Caco-2 (cell line): ENCODE measurements at regions not wholly inside any gene's neighbourhood (a gene's known extent, or its start where the extent isn't known, plus 50 kb on each side); places are given as distances from the start of the nearest gene placed in this dataset.

ENCODE experiments used
- BruUV-seq: library from RNA; stranded (reverse); fragments of 400-500 nt; replicated peaks from 2 replicates; lab custom pipeline; 2021; lab: Mats Ljungman, UMichigan
- CTCF ChIA-PET: fragments of 300-600 bp; sonication (Branson Sonifier 250); formaldehyde crosslinking; loops from one replicate; lab custom pipeline; 2022; ENCODE audit warnings: antibody characterized with exemption; lab: Charles Lee
- POLR2A ChIA-PET: fragments of 300-600 bp; sonication (Branson Sonifier 250); formaldehyde crosslinking; loops from one replicate; lab custom pipeline; 2022; ENCODE audit warnings: antibody characterized with exemption; lab: Charles Lee
- DNase-seq, 2 experiments: peaks; one replicate each; pipeline versions ENCODE4 v3.0.0 to v3.0.0-alpha.2; 2020 to 2022
- H3K27me3 ChIP-seq: replicated peaks from 2 replicates; pipeline ENCODE4 v1.6.0; 2011; ENCODE audit warnings: low read length; ENCODE audit not compliant: control insufficient read depth, insufficient read depth
- H3K36me3 ChIP-seq: 2 replicates; pipeline ENCODE4 v1.5.1; 2011; ENCODE audit warnings: low read length; ENCODE audit not compliant: control insufficient read depth, insufficient read depth
- H3K4me1 ChIP-seq: fragments of 250-450 bp; sonication (Bioruptor Pico); 2 replicates; pipeline ENCODE4 v1.5.1; 2020; ENCODE audit warnings: mild to moderate bottlenecking
- H3K4me3 ChIP-seq: 2 replicates; pipeline ENCODE4 v1.5.1; 2011; ENCODE audit warnings: low read depth, mild to moderate bottlenecking, control low read depth, low read length
- H3K9me3 ChIP-seq: fragments of 250-450 bp; sonication (Bioruptor Pico); 2 replicates; pipeline ENCODE4 v1.5.1; 2020; ENCODE audit warnings: mild to moderate bottlenecking, moderate library complexity
- H3K27ac Mint-ChIP-seq: one replicate; pipeline ENCODE4 v1.8.0; 2022; ENCODE audit warnings: mixed read lengths; ENCODE audit not compliant: unreplicated experiment
- H3K27me3 Mint-ChIP-seq: one replicate; pipeline ENCODE4 v1.8.0; 2022; ENCODE audit warnings: mixed read lengths; ENCODE audit not compliant: insufficient read depth, unreplicated experiment
- H3K36me3 Mint-ChIP-seq: one replicate; pipeline ENCODE4 v1.8.0; 2022; ENCODE audit warnings: mild to moderate bottlenecking, mixed read lengths; ENCODE audit not compliant: insufficient read depth, unreplicated experiment
- H3K4me1 Mint-ChIP-seq: one replicate; pipeline ENCODE4 v1.8.0; 2022; ENCODE audit warnings: low read depth, mixed read lengths; ENCODE audit not compliant: unreplicated experiment
- H3K4me3 Mint-ChIP-seq: one replicate; pipeline ENCODE4 v1.8.0; 2022; ENCODE audit warnings: mild to moderate bottlenecking, moderate library complexity, mixed read lengths; ENCODE audit not compliant: unreplicated experiment
- H3K9me3 Mint-ChIP-seq: one replicate; pipeline ENCODE4 v1.8.0; 2022; ENCODE audit warnings: mixed read lengths; ENCODE audit not compliant: unreplicated experiment
- CTCF ChIP-seq, 2 experiments: fragments of 200-600 bp in 1 of 2; IDR thresholded peaks; 1 replicate in 1 of 2; 2 replicates in 1 of 2; pipeline versions ENCODE4 v1.5.1 to v1.8.0; 2011 to 2022; ENCODE audit warnings: antibody characterized with exemption in 1 of 2, control low read depth in 1 of 2, inconsistent platforms in 1 of 2, low read depth in 1 of 2, low read length in 1 of 2, mild to moderate bottlenecking in 1 of 2, moderate library complexity in 1 of 2; ENCODE audit not compliant: insufficient read depth in 1 of 2, severe bottlenecking in 1 of 2, unreplicated experiment in 1 of 2
- intact Hi-C: fragments of 100-400 bp; cut with micrococcal nuclease; formaldehyde crosslinking; loops from one replicate; pipeline ENCODE4 v1.10.0; 2022; ENCODE audit not compliant: unreplicated experiment

GRCh38 chr13:89066868-89067466 is 1395.8 kb downstream of the SLITRK5 start:
- intact Hi-C loops, result loop anchor here (1.0 to 5.0 kb wide), 4 partner anchors 628 to 998 kb away; no protein-coding TSS in a partner anchor
- H3K4me3 Mint-ChIP-seq, result no peak overlapping the region
- Histone ChIP-seq H3K27me3 (no peaks in the 10 kb centered on the region), H3K4me3 (no peak overlapping the region), H3K36me3 (no peaks in the 10 kb centered on the region), H3K9me3 (no peaks in the 10 kb centered on the region), H3K4me1 (no peaks in the 10 kb centered on the region)
- ChIA-PET CTCF (no interaction called here), POLR2A (no interaction called here)
- DNase-seq, result peak; percentile 32 to 61
- no peaks in the 10 kb centered on the region for H3K4me1 Mint-ChIP-seq
- no peaks in the 10 kb centered on the region for H3K36me3 Mint-ChIP-seq
- no peaks in the 10 kb centered on the region for H3K9me3 Mint-ChIP-seq
- H3K27ac Mint-ChIP-seq, result no peak overlapping the region
- TF ChIP-seq CTCF (IDR thresholded peaks at IDR 0.05; ENCODE audit: insufficient read depth in 1 of 2, low read depth in 1 of 2, low read length in 1 of 2, severe bottlenecking in 1 of 2, unreplicated experiment in 1 of 2), result peak; percentile 45 to 60
- no peaks in the 10 kb centered on the region for H3K27me3 Mint-ChIP-seq
- no TSS peak for BruUV-seq

GRCh38 chr13:89072979-89073378 is 1401.8 kb downstream of the SLITRK5 start:
- no peaks in the 10 kb centered on the region for H3K36me3 Mint-ChIP-seq
- no TSS peak for BruUV-seq
- Histone ChIP-seq H3K4me1 (no peaks in the 10 kb centered on the region), H3K36me3 (no peaks in the 10 kb centered on the region), H3K4me3 (no peak overlapping the region), H3K27me3 (no peaks in the 10 kb centered on the region), H3K9me3 (no peaks in the 10 kb centered on the region)
- ChIA-PET CTCF (no interaction called here), POLR2A (no interaction called here)
- no peak overlapping the region for H3K27ac Mint-ChIP-seq
- no peak for DNase-seq
- no peaks in the 10 kb centered on the region for H3K9me3 Mint-ChIP-seq
- no peak for TF ChIP-seq CTCF (IDR thresholded peaks at IDR 0.05; ENCODE audit: insufficient read depth in 1 of 2, low read depth in 1 of 2, low read length in 1 of 2, severe bottlenecking in 1 of 2, unreplicated experiment in 1 of 2)
- no peaks in the 10 kb centered on the region for H3K27me3 Mint-ChIP-seq
- H3K4me1 Mint-ChIP-seq, result no peaks in the 10 kb centered on the region
- no peak overlapping the region for H3K4me3 Mint-ChIP-seq
- intact Hi-C loops, result no loop called here

- Mint-ChIP-seq H3K4me3 (no peak overlapping the region), H3K9me3 (no peaks in the 10 kb centered on the region), H3K27ac (no peak overlapping the region), H3K27me3 (no peaks in the 10 kb centered on the region), H3K36me3 (no peaks in the 10 kb centered on the region), H3K4me1 (no peaks in the 10 kb centered on the region)
- no peak for DNase-seq
- Histone ChIP-seq H3K4me3 (no peak overlapping the region), H3K27me3 (no peaks in the 10 kb centered on the region), H3K9me3 (no peaks in the 10 kb centered on the region), H3K36me3 (no peaks in the 10 kb centered on the region), H3K4me1 (no peaks in the 10 kb centered on the region)
- TF ChIP-seq CTCF (IDR thresholded peaks at IDR 0.05; ENCODE audit: insufficient read depth in 1 of 2, low read depth in 1 of 2, low read length in 1 of 2, severe bottlenecking in 1 of 2, unreplicated experiment in 1 of 2), result no peak
- CTCF ChIA-PET, result no interaction called here
- BruUV-seq, result no TSS peak
- intact Hi-C loops, result no loop called here
- POLR2A ChIA-PET, result no interaction called here
These were observed 1405.5 kb downstream of the SLITRK5 start for GRCh38 chr13:89076622-89077021.
